ENCODE measurements at regions not wholly inside any gene's neighbourhood (a gene's known extent, or its start where the extent isn't known, plus 50 kb on each side); places are given as distances from the start of the nearest gene placed in this dataset.

- Histone ChIP-seq H3K27ac (ENCODE audit: low read depth, low read length) (no peak overlapping the region), H3K79me2 (ENCODE audit: insufficient read depth, low read length) (no peaks in the 10 kb centered on the region), H3K9me3 (ENCODE audit: insufficient read depth, low read length) (no peaks in the 10 kb centered on the region), H2AFZ (ENCODE audit: low read depth, low read length, severe bottlenecking) (no peak overlapping the region), H3K27me3 (ENCODE audit: low read length) (no peaks in the 10 kb centered on the region), H4K20me1 (ENCODE audit: low read depth, low read length) (no peaks in the 10 kb centered on the region), H3K9ac (ENCODE audit: low read length) (no peak overlapping the region), H3F3A (ENCODE audit: insufficient read depth) (no peaks in the 10 kb centered on the region), H3K4me2 (ENCODE audit: low read depth, low read length, poor library complexity, severe bottlenecking) (no peak overlapping the region), H3K4me3 (ENCODE audit: insufficient read depth, low read length, poor library complexity, severe bottlenecking) (no peak overlapping the region), H3K36me3 (ENCODE audit: low read length) (no peaks in the 10 kb centered on the region), H3K9me2 (replicated peaks; ENCODE audit: insufficient read depth, low read length) (no peaks in the 10 kb centered on the region)
- no peak for TF ChIP-seq EZH2phosphoT487 (conservative IDR thresholded peaks at IDR 0.05; ENCODE audit: low read length)
- no peak for TF ChIP-seq CTCF (IDR thresholded peaks at IDR 0.05; ENCODE audit: insufficient read depth, low read length, poor library complexity, severe bottlenecking)
Observed at GRCh38 chr6:19368511-19368910, 468.7 kb upstream of the ID4 start.

GRCh38 chr6:19369785-19370184 is 467.4 kb upstream of the ID4 start:
- Histone ChIP-seq H2AFZ (ENCODE audit: low read depth, low read length, severe bottlenecking) (no peak overlapping the region), H3F3A (ENCODE audit: insufficient read depth) (no peaks in the 10 kb centered on the region), H4K20me1 (ENCODE audit: low read depth, low read length) (no peaks in the 10 kb centered on the region), H3K4me2 (ENCODE audit: low read depth, low read length, poor library complexity, severe bottlenecking) (no peak overlapping the region), H3K9ac (ENCODE audit: low read length) (no peak overlapping the region), H3K9me2 (replicated peaks; ENCODE audit: insufficient read depth, low read length) (no peaks in the 10 kb centered on the region), H3K36me3 (ENCODE audit: low read length) (no peaks in the 10 kb centered on the region), H3K27ac (ENCODE audit: low read depth, low read length) (no peak overlapping the region), H3K79me2 (ENCODE audit: insufficient read depth, low read length) (no peaks in the 10 kb centered on the region), H3K9me3 (ENCODE audit: insufficient read depth, low read length) (no peaks in the 10 kb centered on the region), H3K27me3 (ENCODE audit: low read length) (no peaks in the 10 kb centered on the region), H3K4me3 (ENCODE audit: insufficient read depth, low read length, poor library complexity, severe bottlenecking) (no peak overlapping the region)
- TF ChIP-seq EZH2phosphoT487 (conservative IDR thresholded peaks at IDR 0.05; ENCODE audit: low read length) (no peak), CTCF (IDR thresholded peaks at IDR 0.05; ENCODE audit: insufficient read depth, low read length, poor library complexity, severe bottlenecking) (no peak)

DNA sequence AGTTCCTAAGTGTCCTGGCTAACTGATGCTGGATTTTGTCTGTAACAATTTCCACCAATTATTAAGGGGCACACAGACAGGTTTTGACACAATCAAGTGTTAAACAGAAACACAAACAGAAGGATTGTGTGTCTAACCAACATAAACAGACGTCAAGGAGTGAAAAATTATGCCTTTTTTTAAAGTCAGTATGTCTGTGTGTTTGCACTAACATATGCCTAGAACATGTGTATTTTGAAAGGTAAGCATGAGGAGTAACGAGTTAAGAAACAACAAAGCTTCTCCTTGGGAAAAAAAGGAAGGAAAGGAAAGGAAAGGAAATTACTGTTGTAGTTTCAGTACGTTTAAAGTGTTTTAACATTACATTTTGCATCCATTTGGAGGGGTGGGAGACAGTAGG is 466.3 kb upstream of the ID4 start:
- TF ChIP-seq CTCF (IDR thresholded peaks at IDR 0.05; ENCODE audit: insufficient read depth, low read length, poor library complexity, severe bottlenecking) (no peak), EZH2phosphoT487 (conservative IDR thresholded peaks at IDR 0.05; ENCODE audit: low read length) (no peak)
- Histone ChIP-seq H3K9me3 (ENCODE audit: insufficient read depth, low read length) (no peaks in the 10 kb centered on the region), H3K79me2 (ENCODE audit: insufficient read depth, low read length) (no peaks in the 10 kb centered on the region), H3K4me2 (ENCODE audit: low read depth, low read length, poor library complexity, severe bottlenecking) (no peak overlapping the region), H2AFZ (ENCODE audit: low read depth, low read length, severe bottlenecking) (no peak overlapping the region), H3K9me2 (replicated peaks; ENCODE audit: insufficient read depth, low read length) (no peaks in the 10 kb centered on the region), H3K9ac (ENCODE audit: low read length) (no peak overlapping the region), H3F3A (ENCODE audit: insufficient read depth) (no peaks in the 10 kb centered on the region), H4K20me1 (ENCODE audit: low read depth, low read length) (no peaks in the 10 kb centered on the region), H3K36me3 (ENCODE audit: low read length) (no peaks in the 10 kb centered on the region), H3K27me3 (ENCODE audit: low read length) (no peaks in the 10 kb centered on the region), H3K4me3 (ENCODE audit: insufficient read depth, low read length, poor library complexity, severe bottlenecking) (no peak overlapping the region), H3K27ac (ENCODE audit: low read depth, low read length) (no peak overlapping the region)

DNA sequence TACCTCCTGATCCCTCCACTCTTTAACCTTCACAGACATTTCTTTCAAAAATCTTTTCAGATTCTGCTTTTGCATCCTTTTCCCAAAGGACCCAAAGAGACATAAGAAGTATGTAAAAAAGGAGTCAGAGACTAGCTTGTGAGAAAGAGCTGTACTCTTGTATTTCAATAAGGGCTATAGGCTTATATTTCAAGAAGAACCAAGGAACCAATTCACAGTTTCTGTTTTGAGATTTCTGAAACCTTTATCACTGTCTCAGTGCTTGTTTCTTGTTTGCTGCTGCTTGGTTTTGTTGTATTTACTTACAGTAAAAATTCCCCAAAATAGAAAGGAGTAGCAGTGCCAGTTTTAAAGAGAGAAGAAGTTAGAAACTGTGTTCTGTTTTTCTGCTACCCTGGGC is 461.6 kb upstream of the ID4 start:
- no peak overlapping the region for H3K27ac ChIP-seq (ENCODE audit: low read depth, low read length)
- no peak overlapping the region for H2AFZ ChIP-seq (ENCODE audit: low read depth, low read length, severe bottlenecking)
- no peak overlapping the region for H3K4me2 ChIP-seq (ENCODE audit: low read depth, low read length, poor library complexity, severe bottlenecking)
- no peaks in the 10 kb centered on the region for H3K9me3 ChIP-seq (ENCODE audit: insufficient read depth, low read length)
- H3K36me3 ChIP-seq (ENCODE audit: low read length): no peaks in the 10 kb centered on the region
- no peak overlapping the region for H3K4me3 ChIP-seq (ENCODE audit: insufficient read depth, low read length, poor library complexity, severe bottlenecking)
- no peaks in the 10 kb centered on the region for H3K9me2 ChIP-seq (replicated peaks; ENCODE audit: insufficient read depth, low read length)
- no peaks in the 10 kb centered on the region for H3K27me3 ChIP-seq (ENCODE audit: low read length)
- no peaks in the 10 kb centered on the region for H3F3A ChIP-seq (ENCODE audit: insufficient read depth)
- H3K79me2 ChIP-seq (ENCODE audit: insufficient read depth, low read length): no peaks in the 10 kb centered on the region
- no peak overlapping the region for H3K9ac ChIP-seq (ENCODE audit: low read length)
- no peaks in the 10 kb centered on the region for H4K20me1 ChIP-seq (ENCODE audit: low read depth, low read length)
- TF ChIP-seq EZH2phosphoT487 (conservative IDR thresholded peaks at IDR 0.05; ENCODE audit: low read length): no peak
- TF ChIP-seq CTCF (IDR thresholded peaks at IDR 0.05; ENCODE audit: insufficient read depth, low read length, poor library complexity, severe bottlenecking): no peak
